GM19452 (cell line): ENCODE measurements at regions not wholly inside any gene's neighbourhood (a gene's known extent, or its start where the extent isn't known, plus 50 kb on each side); places are given as distances from the start of the nearest gene placed in this dataset.

Experiments used
- ATAC-seq: cut with Tn5 transposase; IDR thresholded peaks from one replicate; pipeline ENCODE4 v1.9.1; 2021; ENCODE audit not compliant: unreplicated experiment

GRCh38 chr6:22621701-22622100 is 52.3 kb downstream of the HDGFL1 start:
- no peak for ATAC-seq

GRCh38 chr6:22622351-22622750 is 53.0 kb downstream of the HDGFL1 start:
- ATAC-seq = no peak

- no peak for ATAC-seq
Measured at GRCh38 chr6:22622813-22623212, 53.4 kb downstream of the HDGFL1 start.

- ATAC-seq = no peak
Measured at GRCh38 chr6:22627644-22628043, 58.3 kb downstream of the HDGFL1 start.

GRCh38 chr6:22631091-22631490 is 61.7 kb downstream of the HDGFL1 start:
- no peak for ATAC-seq

GRCh38 chr6:22632581-22633145 is 63.3 kb downstream of the HDGFL1 start:
- no peak for ATAC-seq

GRCh38 chr6:22636452-22636851 is 67.1 kb downstream of the HDGFL1 start:
- no peak for ATAC-seq

GRCh38 chr6:22637782-22638181 is 68.4 kb downstream of the HDGFL1 start:
- ATAC-seq = no peak

- ATAC-seq = no peak
Measured at GRCh38 chr6:22638320-22638719, 69.0 kb downstream of the HDGFL1 start.

- no peak for ATAC-seq
Measured at GRCh38 chr6:22642254-22642653, 72.9 kb downstream of the HDGFL1 start.

GRCh38 chr6:22643780-22644179 is 74.4 kb downstream of the HDGFL1 start:
- no peak for ATAC-seq

GRCh38 chr6:22647719-22648118 is 78.4 kb downstream of the HDGFL1 start:
- no peak for ATAC-seq

GRCh38 chr6:22651731-22652130 is 82.4 kb downstream of the HDGFL1 start:
- ATAC-seq = no peak

GRCh38 chr6:22653980-22654610 is 84.7 kb downstream of the HDGFL1 start:
- no peak for ATAC-seq

GRCh38 chr6:22656706-22657351 is 87.5 kb downstream of the HDGFL1 start:
- no peak for ATAC-seq

GRCh38 chr6:22657352-22657980 is 88.1 kb downstream of the HDGFL1 start:
- no peak for ATAC-seq

GRCh38 chr6:22658183-22658582 is 88.8 kb downstream of the HDGFL1 start:
- no peak for ATAC-seq

GRCh38 chr6:22658934-22659333 is 89.6 kb downstream of the HDGFL1 start:
- ATAC-seq = no peak

GRCh38 chr6:22664968-22665367 is 95.6 kb downstream of the HDGFL1 start:
- no peak for ATAC-seq

- ATAC-seq = no peak
Measured at GRCh38 chr6:22666021-22666420, 96.7 kb downstream of the HDGFL1 start.

- ATAC-seq = no peak
Measured at GRCh38 chr6:22666586-22666985, 97.2 kb downstream of the HDGFL1 start.

GRCh38 chr6:22667855-22668254 is 98.5 kb downstream of the HDGFL1 start:
- no peak for ATAC-seq
